Hepatocyte (in vitro differentiated cells): ENCODE measurements at regions not wholly inside any gene's neighbourhood (a gene's known extent, or its start where the extent isn't known, plus 50 kb on each side); places are given as distances from the start of the nearest gene placed in this dataset.

Source experiments
- CTCF ChIP-seq: fragments of 200-600 bp; sonication (generic); IDR thresholded peaks from 2 replicates; pipeline ENCODE4 v1.5.1; 2016; ENCODE audit warnings: antibody characterized with exemption, mild to moderate bottlenecking; ENCODE audit not compliant: poor library complexity
- EZH2 ChIP-seq: fragments of 200-600 bp; sonication (generic); IDR thresholded peaks from 2 replicates; pipeline ENCODE4 v1.6.1; 2016; ENCODE audit warnings: antibody characterized with exemption, mild to moderate bottlenecking, borderline replicate concordance

GRCh38 chr2:13662055-13662454, 945.3 kb downstream of the TRIB2 start:
- TF ChIP-seq CTCF (no peak), EZH2 (no peak)
